HFF-Myc (cell line): ENCODE measurements at regions not wholly inside any gene's neighbourhood (a gene's known extent, or its start where the extent isn't known, plus 50 kb on each side); places are given as distances from the start of the nearest gene placed in this dataset.

Experiments
- DNase-seq: peaks from one replicate; pipeline ENCODE4 v3.0.0-alpha.2; 2011; ENCODE audit warnings: low read depth; ENCODE audit errors: extremely low read depth
- H3K4me3 ChIP-seq: replicated peaks from 2 replicates; pipeline ENCODE4 v1.5.1; 2011; ENCODE audit warnings: low read depth, mild to moderate bottlenecking, control low read depth, low read length
- TF ChIP-seq, protein P1 (sequence below): IDR thresholded peaks from 2 replicates; pipeline ENCODE4 v1.5.1; 2012; ENCODE audit warnings: mild to moderate bottlenecking, low read depth, low read length, control low read depth; ENCODE audit errors: missing control alignments

DNA sequence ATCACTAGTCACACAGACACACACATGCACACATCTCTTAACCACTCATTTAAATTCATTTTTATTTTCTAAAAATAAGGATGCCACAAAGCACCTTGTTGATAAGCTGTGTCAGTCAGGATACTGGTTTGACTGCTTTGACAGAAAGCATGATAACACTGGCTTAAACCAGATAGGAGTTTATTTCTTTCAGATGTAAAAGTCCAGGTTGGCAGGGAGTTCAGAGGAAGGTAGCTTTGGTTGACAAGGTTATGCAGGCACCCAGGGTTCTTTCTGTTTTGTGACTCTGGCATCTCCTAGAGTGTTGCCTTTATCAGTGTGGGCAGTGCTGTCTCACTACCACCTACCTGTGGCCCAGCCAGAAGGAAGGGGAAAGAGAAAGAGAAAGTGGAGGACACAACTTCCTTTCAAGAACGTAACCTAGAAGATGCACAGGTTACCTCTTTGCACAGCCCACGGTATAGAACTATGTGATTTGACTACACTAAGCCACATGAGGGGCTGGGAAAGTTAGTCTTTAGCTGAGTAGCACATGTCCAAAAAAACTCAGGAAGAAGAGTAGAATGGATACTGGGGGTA lies 334.7 kb downstream of the OSTF1 start:
- TF ChIP-seq, protein P1, sequence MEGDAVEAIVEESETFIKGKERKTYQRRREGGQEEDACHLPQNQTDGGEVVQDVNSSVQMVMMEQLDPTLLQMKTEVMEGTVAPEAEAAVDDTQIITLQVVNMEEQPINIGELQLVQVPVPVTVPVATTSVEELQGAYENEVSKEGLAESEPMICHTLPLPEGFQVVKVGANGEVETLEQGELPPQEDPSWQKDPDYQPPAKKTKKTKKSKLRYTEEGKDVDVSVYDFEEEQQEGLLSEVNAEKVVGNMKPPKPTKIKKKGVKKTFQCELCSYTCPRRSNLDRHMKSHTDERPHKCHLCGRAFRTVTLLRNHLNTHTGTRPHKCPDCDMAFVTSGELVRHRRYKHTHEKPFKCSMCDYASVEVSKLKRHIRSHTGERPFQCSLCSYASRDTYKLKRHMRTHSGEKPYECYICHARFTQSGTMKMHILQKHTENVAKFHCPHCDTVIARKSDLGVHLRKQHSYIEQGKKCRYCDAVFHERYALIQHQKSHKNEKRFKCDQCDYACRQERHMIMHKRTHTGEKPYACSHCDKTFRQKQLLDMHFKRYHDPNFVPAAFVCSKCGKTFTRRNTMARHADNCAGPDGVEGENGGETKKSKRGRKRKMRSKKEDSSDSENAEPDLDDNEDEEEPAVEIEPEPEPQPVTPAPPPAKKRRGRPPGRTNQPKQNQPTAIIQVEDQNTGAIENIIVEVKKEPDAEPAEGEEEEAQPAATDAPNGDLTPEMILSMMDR, result no peak
- H3K4me3 ChIP-seq, result no peak overlapping the region
- no peak for DNase-seq

- no peak for DNase-seq
- H3K4me3 ChIP-seq, result no peak overlapping the region
- TF ChIP-seq, protein P1, result no peak
Observed at GRCh38 chr9:75429531-75430475, 341.5 kb downstream of the OSTF1 start.

DNA sequence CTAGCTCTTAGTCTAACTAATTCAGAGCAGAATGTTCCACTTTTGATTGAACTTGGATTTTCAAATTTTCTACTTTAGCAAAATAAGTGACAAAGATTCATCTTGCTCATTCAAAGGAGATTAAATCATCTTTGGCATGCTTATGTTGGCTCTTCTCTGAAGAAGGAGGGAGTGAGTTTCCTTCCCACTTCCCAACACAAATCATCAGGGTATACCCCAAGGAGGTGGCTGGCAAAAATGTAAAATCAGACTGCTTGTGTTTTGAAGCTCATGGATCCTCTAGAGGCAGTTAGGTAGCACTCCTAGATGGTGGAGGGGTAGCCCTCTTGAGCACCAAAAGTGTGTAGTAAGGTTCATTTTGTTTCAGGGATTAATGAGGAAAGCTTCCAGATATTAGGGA lies 343.1 kb downstream of the OSTF1 start:
- TF ChIP-seq, protein P1, result no peak
- H3K4me3 ChIP-seq, result no peak overlapping the region
- DNase-seq, result no peak

DNA sequence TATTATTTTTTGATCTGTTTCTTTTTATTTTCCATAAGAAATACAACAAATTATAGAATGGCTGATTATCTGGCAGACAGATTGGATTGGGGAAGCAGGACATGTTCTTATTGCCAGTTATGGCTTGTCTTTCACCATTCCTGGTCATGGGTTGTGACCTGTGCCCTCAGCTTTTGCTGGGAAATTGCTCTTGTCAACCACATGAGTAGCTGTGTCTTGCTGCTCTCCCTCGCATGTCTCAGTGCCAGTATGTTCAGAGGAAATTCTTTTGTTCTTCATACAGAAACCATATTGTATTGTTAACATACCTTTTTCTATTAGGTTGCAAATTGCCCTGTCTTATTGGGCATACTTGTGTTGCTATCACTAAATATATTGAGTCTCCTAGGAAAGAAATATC lies 344.1 kb downstream of the OSTF1 start:
- no peak for DNase-seq
- no peak overlapping the region for H3K4me3 ChIP-seq
- TF ChIP-seq, protein P1, result no peak

- H3K4me3 ChIP-seq, result no peak overlapping the region
- TF ChIP-seq, protein P1, result no peak
- no peak for DNase-seq
Observed at GRCh38 chr9:75432888-75433287, 344.6 kb downstream of the OSTF1 start.

- TF ChIP-seq, protein P1, result no peak
- no peak for DNase-seq
- no peak overlapping the region for H3K4me3 ChIP-seq
Observed at GRCh38 chr9:75438716-75439115, 350.4 kb downstream of the OSTF1 start.
